Activated T-cell treated with anti-CD3 and anti-CD28 coated beads, Interleukin-2, amount 50 U/mL, for 48 hours (primary cell): ENCODE measurements at regions not wholly inside any gene's neighbourhood (a gene's known extent, or its start where the extent isn't known, plus 50 kb on each side); places are given as distances from the start of the nearest gene placed in this dataset.
"Not testable (repeated sequence)": the region's sequence is repeated elsewhere in the genome, so short reads cannot be mapped to it uniquely, and the experiment has no call there.

ENCODE experiments used
- DNase-seq, 2 experiments: peaks; one replicate each; pipeline ENCODE4 v3.0.0-alpha.2; 2020

- no peak for DNase-seq
Observed at GRCh38 chr22:22946131-22946530, 58.5 kb downstream of the IGLL5 start.

- DNase-seq, result no peak
Observed at GRCh38 chr22:22948651-22949571, 61.3 kb downstream of the IGLL5 start.

GRCh38 chr22:22949953-22950352 is 62.3 kb downstream of the IGLL5 start:
- no peak for DNase-seq

GRCh38 chr22:22951035-22951434 is 63.4 kb downstream of the IGLL5 start:
- DNase-seq, result no peak

GRCh38 chr22:22952531-22953280 is 65.1 kb downstream of the IGLL5 start:
- no peak for DNase-seq

- no peak for DNase-seq
Observed at GRCh38 chr22:22953791-22954190, 66.2 kb downstream of the IGLL5 start.

GRCh38 chr22:22954656-22955055 is 67.0 kb downstream of the IGLL5 start:
- peak; percentile 60 for DNase-seq

- no peak for DNase-seq
Observed at GRCh38 chr22:22955276-22955798, 67.7 kb downstream of the IGLL5 start.

- peak; percentile 67 to 73 for DNase-seq
Observed at GRCh38 chr22:22955866-22956535, 68.4 kb downstream of the IGLL5 start.

- no peak for DNase-seq
Observed at GRCh38 chr22:22957090-22957489, 69.5 kb downstream of the IGLL5 start.

GRCh38 chr22:22958621-22959020 is 71.0 kb downstream of the IGLL5 start:
- no peak for DNase-seq

GRCh38 chr22:22959147-22959827 is 71.7 kb downstream of the IGLL5 start:
- DNase-seq, result peak; percentile 83 to 85

GRCh38 chr22:22960307-22960706 is 72.7 kb downstream of the IGLL5 start:
- no peak for DNase-seq

GRCh38 chr22:22961574-22961973 is 74.0 kb downstream of the IGLL5 start:
- no peak for DNase-seq

- no peak for DNase-seq
Observed at GRCh38 chr22:22968366-22968765, 80.8 kb downstream of the IGLL5 start.

- DNase-seq, result not testable (repeated sequence)
Observed at GRCh38 chr22:22972605-22973004, 85.0 kb downstream of the IGLL5 start.

GRCh38 chr22:22973336-22973735 is 85.7 kb downstream of the IGLL5 start:
- DNase-seq, result no peak

- no peak for DNase-seq
Observed at GRCh38 chr22:22974156-22974555, 86.5 kb downstream of the IGLL5 start.

- no peak for DNase-seq
Observed at GRCh38 chr22:22974795-22975580, 87.4 kb downstream of the IGLL5 start.

- DNase-seq, result no peak
Observed at GRCh38 chr22:22976033-22976922, 88.7 kb downstream of the IGLL5 start.
